HG02588 (cell line): ENCODE measurements at regions not wholly inside any gene's neighbourhood (a gene's known extent, or its start where the extent isn't known, plus 50 kb on each side); places are given as distances from the start of the nearest gene placed in this dataset.
"Not testable (repeated sequence)": the region's sequence is repeated elsewhere in the genome, so short reads cannot be mapped to it uniquely, and the experiment has no call there.

ENCODE experiments used
- ATAC-seq: cut with Tn5 transposase; IDR thresholded peaks from one replicate; pipeline ENCODE4 v1.9.1; 2021; ENCODE audit warnings: mild to moderate bottlenecking, moderate library complexity; ENCODE audit not compliant: unreplicated experiment

GRCh38 chr7:124179641-124180040 lies 146.8 kb upstream of the TMEM229A start:
- no peak for ATAC-seq

GRCh38 chr7:124177891-124178290 lies 145.0 kb upstream of the TMEM229A start:
- ATAC-seq = no peak

GRCh38 chr7:124171812-124172211 lies 138.9 kb upstream of the TMEM229A start:
- not testable (repeated sequence) for ATAC-seq

GRCh38 chr7:124171068-124171467 lies 138.2 kb upstream of the TMEM229A start:
- ATAC-seq = no peak

- no peak for ATAC-seq
Observed at GRCh38 chr7:124168616-124169015, 135.7 kb upstream of the TMEM229A start.

GRCh38 chr7:124162667-124163066 lies 129.8 kb upstream of the TMEM229A start:
- no peak for ATAC-seq

- ATAC-seq = no peak
Observed at GRCh38 chr7:124155432-124156022, 122.7 kb upstream of the TMEM229A start.

- no peak for ATAC-seq
Observed at GRCh38 chr7:124152859-124153692, 120.2 kb upstream of the TMEM229A start.

- no peak for ATAC-seq
Observed at GRCh38 chr7:124137664-124138063, 104.8 kb upstream of the TMEM229A start.

GRCh38 chr7:124124201-124124600 lies 91.3 kb upstream of the TMEM229A start:
- ATAC-seq = no peak

GRCh38 chr7:124120911-124121310 lies 88.0 kb upstream of the TMEM229A start:
- no peak for ATAC-seq

GRCh38 chr7:124113045-124113444 lies 80.2 kb upstream of the TMEM229A start:
- ATAC-seq = no peak

- ATAC-seq = no peak
Observed at GRCh38 chr7:124106575-124106974, 73.7 kb upstream of the TMEM229A start.

GRCh38 chr7:124101173-124101768 lies 68.4 kb upstream of the TMEM229A start:
- ATAC-seq = no peak

GRCh38 chr7:124100190-124100589 lies 67.3 kb upstream of the TMEM229A start:
- ATAC-seq = no peak

GRCh38 chr7:124099585-124099984 lies 66.7 kb upstream of the TMEM229A start:
- not testable (repeated sequence) for ATAC-seq

GRCh38 chr7:124089621-124090020 lies 56.8 kb upstream of the TMEM229A start:
- ATAC-seq = no peak

GRCh38 chr7:124088590-124088989 lies 55.7 kb upstream of the TMEM229A start:
- no peak for ATAC-seq

- no peak for ATAC-seq
Observed at GRCh38 chr7:124086843-124087242, 54.0 kb upstream of the TMEM229A start.

GRCh38 chr7:124085179-124085578 lies 52.3 kb upstream of the TMEM229A start:
- no peak for ATAC-seq

GRCh38 chr7:124084024-124084423 lies 51.2 kb upstream of the TMEM229A start:
- ATAC-seq = no peak
